ENCODE measurements at regions not wholly inside any gene's neighbourhood (a gene's known extent, or its start where the extent isn't known, plus 50 kb on each side); places are given as distances from the start of the nearest gene placed in this dataset.

GRCh38 chr20:39830903-39831302 lies 858.1 kb downstream of the MAFB start:
- TF ChIP-seq POLR2AphosphoS5 (IDR thresholded peaks at IDR 0.05) (no peak), EP300 (IDR thresholded peaks at IDR 0.05) (no peak), CTCF (IDR thresholded peaks at IDR 0.05) (no peak)
